ENCODE measurements at regions not wholly inside any gene's neighbourhood (a gene's known extent, or its start where the extent isn't known, plus 50 kb on each side); places are given as distances from the start of the nearest gene placed in this dataset.

- DNase-seq = no peak
- Histone ChIP-seq H3K9me3 (no peaks in the 10 kb centered on the region), H3K27me3 (no peaks in the 10 kb centered on the region), H3K27ac (no peak overlapping the region), H3K4me3 (no peak overlapping the region), H3K36me3 (no peaks in the 10 kb centered on the region), H3K4me1 (ENCODE audit: insufficient read depth) (no peaks in the 10 kb centered on the region)
- TF ChIP-seq, protein P1, sequence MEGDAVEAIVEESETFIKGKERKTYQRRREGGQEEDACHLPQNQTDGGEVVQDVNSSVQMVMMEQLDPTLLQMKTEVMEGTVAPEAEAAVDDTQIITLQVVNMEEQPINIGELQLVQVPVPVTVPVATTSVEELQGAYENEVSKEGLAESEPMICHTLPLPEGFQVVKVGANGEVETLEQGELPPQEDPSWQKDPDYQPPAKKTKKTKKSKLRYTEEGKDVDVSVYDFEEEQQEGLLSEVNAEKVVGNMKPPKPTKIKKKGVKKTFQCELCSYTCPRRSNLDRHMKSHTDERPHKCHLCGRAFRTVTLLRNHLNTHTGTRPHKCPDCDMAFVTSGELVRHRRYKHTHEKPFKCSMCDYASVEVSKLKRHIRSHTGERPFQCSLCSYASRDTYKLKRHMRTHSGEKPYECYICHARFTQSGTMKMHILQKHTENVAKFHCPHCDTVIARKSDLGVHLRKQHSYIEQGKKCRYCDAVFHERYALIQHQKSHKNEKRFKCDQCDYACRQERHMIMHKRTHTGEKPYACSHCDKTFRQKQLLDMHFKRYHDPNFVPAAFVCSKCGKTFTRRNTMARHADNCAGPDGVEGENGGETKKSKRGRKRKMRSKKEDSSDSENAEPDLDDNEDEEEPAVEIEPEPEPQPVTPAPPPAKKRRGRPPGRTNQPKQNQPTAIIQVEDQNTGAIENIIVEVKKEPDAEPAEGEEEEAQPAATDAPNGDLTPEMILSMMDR (IDR thresholded peaks at IDR 0.05) = no peak
- TF ChIP-seq EP300 (IDR thresholded peaks at IDR 0.05) (no peak), POLR2A (IDR thresholded peaks at IDR 0.05) (no peak)
- WGBS, 3 donors = 93 to 96% (median 93%) methylated on average over 3 of the region's 3 CpGs
- intact Hi-C loops (cut with DNase I) = no loop called here
Observed at GRCh38 chr1:221002601-221003000, 123.4 kb downstream of the HLX start.

- Histone ChIP-seq H3K36me3 (no peaks in the 10 kb centered on the region), H3K4me3 (no peak overlapping the region), H3K9me3 (no peaks in the 10 kb centered on the region), H3K27me3 (no peaks in the 10 kb centered on the region), H3K27ac (no peak overlapping the region), H3K4me1 (ENCODE audit: insufficient read depth) (no peaks in the 10 kb centered on the region)
- 15 to 30% (median 25%) methylated on average over 1 of the region's 1 CpG for WGBS, 3 donors
- intact Hi-C loops (cut with DNase I) = loop anchor here in 1 of 4 donors (10.0 kb wide), 1 partner anchor 184 kb away; no protein-coding TSS in a partner anchor
- DNase-seq = no peak
- TF ChIP-seq, protein P1 (IDR thresholded peaks at IDR 0.05) = no peak
- TF ChIP-seq EP300 (IDR thresholded peaks at IDR 0.05) (no peak), POLR2A (IDR thresholded peaks at IDR 0.05) (no peak)
Observed at GRCh38 chr1:221011145-221011544, 131.9 kb downstream of the HLX start.

GRCh38 chr1:221012120-221012519 lies 132.9 kb downstream of the HLX start:
- intact Hi-C loops (cut with DNase I) = loop anchor here in 1 of 4 donors (10.0 kb wide), 1 partner anchor 183 kb away; no protein-coding TSS in a partner anchor
- no peak overlapping the region for H3K4me3 ChIP-seq
- H3K4me1 ChIP-seq (ENCODE audit: insufficient read depth) = no peaks in the 10 kb centered on the region
- H3K27ac ChIP-seq = no peak overlapping the region
- TF ChIP-seq POLR2A (IDR thresholded peaks at IDR 0.05) (no peak), EP300 (IDR thresholded peaks at IDR 0.05) (no peak)
- TF ChIP-seq, protein P1 (IDR thresholded peaks at IDR 0.05) = no peak
- DNase-seq = no peak
- no peaks in the 10 kb centered on the region for H3K27me3 ChIP-seq
- H3K9me3 ChIP-seq = no peaks in the 10 kb centered on the region
- 82 to 89% (median 87%) methylated on average over 5 of the region's 5 CpGs for WGBS, 3 donors
- no peaks in the 10 kb centered on the region for H3K36me3 ChIP-seq

DNA sequence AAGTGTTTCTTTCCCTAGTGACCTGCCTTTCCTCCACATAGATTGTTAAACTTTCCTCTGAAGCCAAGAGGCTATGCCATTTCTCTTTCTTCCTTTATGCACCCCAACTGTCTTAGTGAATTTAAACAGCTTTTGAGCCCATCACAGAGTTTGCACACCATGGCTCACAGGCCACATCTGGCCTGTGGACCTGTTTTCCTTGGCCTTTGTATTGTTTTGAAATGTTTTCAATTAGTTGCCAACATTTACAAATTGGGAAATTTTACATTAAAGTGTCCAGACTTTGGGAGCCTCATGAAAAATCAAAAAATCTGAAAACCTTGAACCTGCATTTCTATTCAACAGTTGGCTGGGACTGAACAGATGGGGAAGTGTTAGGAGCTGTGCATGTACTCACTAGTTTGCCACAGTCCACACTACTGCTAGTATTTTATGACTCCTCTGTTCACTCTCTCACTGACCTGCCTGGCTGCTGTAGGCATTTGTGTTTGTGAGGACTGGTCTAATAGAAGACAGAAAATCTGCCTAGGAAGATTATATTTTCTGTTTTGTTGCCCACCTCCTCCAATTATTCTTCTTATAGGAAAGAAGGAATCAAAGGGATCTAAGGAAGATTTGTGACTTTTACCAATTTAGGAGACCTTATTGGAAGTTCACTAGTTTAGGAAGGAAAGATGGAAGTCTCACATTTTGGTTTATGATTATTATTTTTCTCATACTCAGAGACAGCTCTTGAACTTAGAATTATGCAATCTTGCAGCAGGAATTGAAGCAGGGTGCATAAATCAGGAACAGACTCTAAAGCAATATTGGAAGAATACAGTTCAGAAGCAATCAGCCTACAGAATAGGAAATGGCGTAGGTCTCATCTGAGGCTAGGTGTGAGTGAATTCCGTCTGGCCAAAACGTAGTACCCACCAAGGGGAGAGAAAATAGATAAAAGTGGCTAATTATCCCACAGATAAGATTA lies 134.7 kb downstream of the HLX start:
- Histone ChIP-seq H3K4me3 (no peak overlapping the region), H3K27ac (no peak overlapping the region), H3K4me1 (ENCODE audit: insufficient read depth) (no peaks in the 10 kb centered on the region), H3K36me3 (no peaks in the 10 kb centered on the region), H3K27me3 (no peaks in the 10 kb centered on the region), H3K9me3 (no peaks in the 10 kb centered on the region)
- 56 to 81% (median 63%) methylated on average over 3 of the region's 3 CpGs for WGBS, 3 donors
- intact Hi-C loops (cut with DNase I) = loop anchor here in 1 of 4 donors (10.0 kb wide), 1 partner anchor 181 kb away; no protein-coding TSS in a partner anchor
- DNase-seq = no peak
- TF ChIP-seq EP300 (IDR thresholded peaks at IDR 0.05) (no peak), POLR2A (IDR thresholded peaks at IDR 0.05) (no peak)
- TF ChIP-seq, protein P1 (IDR thresholded peaks at IDR 0.05) = no peak
